A673 (cell line): ENCODE measurements at regions not wholly inside any gene's neighbourhood (a gene's known extent, or its start where the extent isn't known, plus 50 kb on each side); places are given as distances from the start of the nearest gene placed in this dataset.

Experiments
- BruUV-seq: library from RNA; stranded (reverse); fragments of 400-500 nt; replicated peaks from 2 replicates; lab custom pipeline; 2021; lab: Mats Ljungman, UMichigan
- CTCF ChIA-PET: fragments of 300-600 bp; sonication (Branson Sonifier 250); formaldehyde crosslinking; loops from one replicate; lab custom pipeline; 2022; ENCODE audit warnings: antibody characterized with exemption; lab: Charles Lee
- POLR2A ChIA-PET: fragments of 300-600 bp; sonication (Branson Sonifier 250); formaldehyde crosslinking; loops from one replicate; lab custom pipeline; 2022; ENCODE audit warnings: antibody characterized with exemption; ENCODE audit not compliant: low non-redundant PET; lab: Charles Lee
- DNase-seq: peaks from one replicate; pipeline ENCODE4 v3.0.0-alpha.2; 2015; ENCODE audit warnings: low spot score
- H3K27ac ChIP-seq: fragments of 200-600 bp; sonication (generic); 2 replicates; pipeline ENCODE4 v1.5.1; 2016; ENCODE audit warnings: mixed run types, low read depth, mild to moderate bottlenecking, mixed read lengths, antibody characterized with exemption, low read length; ENCODE audit not compliant: poor library complexity, severe bottlenecking
- H3K27me3 ChIP-seq: fragments of 200-600 bp; sonication (generic); replicated peaks from 2 replicates; pipeline ENCODE4 v1.6.1; 2017; ENCODE audit warnings: mixed run types, low read depth, mild to moderate bottlenecking, mixed read lengths, antibody characterized with exemption, low read length; ENCODE audit not compliant: insufficient read depth, poor library complexity
- H3K36me3 ChIP-seq: fragments of 200-600 bp; sonication (generic); 2 replicates; pipeline ENCODE4 v1.6.1; 2016; ENCODE audit warnings: mixed run types, mild to moderate bottlenecking, mixed read lengths, antibody characterized with exemption, low read length; ENCODE audit not compliant: insufficient read depth, poor library complexity, severe bottlenecking
- H3K4me1 ChIP-seq: fragments of 200-600 bp; sonication (generic); 2 replicates; pipeline ENCODE4 v1.6.1; 2017; ENCODE audit warnings: mixed run types, mild to moderate bottlenecking, mixed read lengths, antibody characterized with exemption, low read length; ENCODE audit not compliant: insufficient read depth, poor library complexity, severe bottlenecking
- H3K4me3 ChIP-seq: fragments of 200-600 bp; sonication (generic); 2 replicates; pipeline ENCODE4 v1.5.1; 2016; ENCODE audit warnings: low read depth, mixed run types, mild to moderate bottlenecking, mixed read lengths, low read length; ENCODE audit not compliant: poor library complexity, severe bottlenecking
- H3K9me3 ChIP-seq: fragments of 200-600 bp; sonication (generic); 2 replicates; pipeline ENCODE4 v1.6.1; 2016; ENCODE audit warnings: mixed run types, low read depth, mild to moderate bottlenecking, mixed read lengths, antibody characterized with exemption, low read length; ENCODE audit not compliant: poor library complexity, severe bottlenecking
- EZH2 ChIP-seq: fragments of 200-600 bp; sonication (generic); IDR thresholded peaks from 2 replicates; pipeline ENCODE4 v1.6.1; 2017; ENCODE audit warnings: borderline replicate concordance, low read depth, mild to moderate bottlenecking, mixed read lengths, antibody characterized with exemption, low read length; ENCODE audit not compliant: poor library complexity, severe bottlenecking
- intact Hi-C: fragments of 100-400 bp; cut with micrococcal nuclease; formaldehyde crosslinking; loops from one replicate; pipeline ENCODE4 v1.10.0; 2022; ENCODE audit not compliant: unreplicated experiment
- TF ChIP-seq, protein P1 (sequence below): fragments of 300-800, 200-600 bp; sonication (generic); conservative IDR thresholded peaks from 2 replicates; pipeline ENCODE4 v1.5.1; 2017; ENCODE audit warnings: low read depth, mild to moderate bottlenecking, antibody characterized with exemption, low read length, moderate library complexity, mixed read lengths

DNA sequence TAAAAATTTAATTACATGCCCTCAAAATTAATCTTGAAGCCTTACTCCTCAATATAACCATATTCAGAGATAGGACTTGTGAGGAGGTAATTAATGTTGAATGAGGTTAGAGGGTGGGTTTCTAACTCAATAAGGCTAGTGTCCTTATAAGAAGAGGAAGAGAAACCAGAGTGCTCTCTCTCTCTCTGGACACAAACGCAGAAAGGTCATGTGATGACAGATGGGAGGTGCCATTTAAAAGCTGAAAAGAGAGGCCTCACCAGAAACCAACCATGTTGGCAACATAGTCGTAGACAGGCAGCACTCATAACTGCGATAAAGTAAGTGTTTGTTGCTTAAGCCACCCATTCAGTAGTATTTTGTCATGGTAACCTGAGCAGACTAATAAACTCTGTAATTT lies 378.5 kb upstream of the LMO3 start:
- Histone ChIP-seq H3K4me3 (no peak overlapping the region), H3K4me1 (no peaks in the 10 kb centered on the region), H3K27me3 (no peaks in the 10 kb centered on the region), H3K27ac (no peak overlapping the region), H3K9me3 (no peaks in the 10 kb centered on the region), H3K36me3 (no peaks in the 10 kb centered on the region)
- no peak for DNase-seq
- intact Hi-C loops: no loop called here
- TF ChIP-seq, protein P1, sequence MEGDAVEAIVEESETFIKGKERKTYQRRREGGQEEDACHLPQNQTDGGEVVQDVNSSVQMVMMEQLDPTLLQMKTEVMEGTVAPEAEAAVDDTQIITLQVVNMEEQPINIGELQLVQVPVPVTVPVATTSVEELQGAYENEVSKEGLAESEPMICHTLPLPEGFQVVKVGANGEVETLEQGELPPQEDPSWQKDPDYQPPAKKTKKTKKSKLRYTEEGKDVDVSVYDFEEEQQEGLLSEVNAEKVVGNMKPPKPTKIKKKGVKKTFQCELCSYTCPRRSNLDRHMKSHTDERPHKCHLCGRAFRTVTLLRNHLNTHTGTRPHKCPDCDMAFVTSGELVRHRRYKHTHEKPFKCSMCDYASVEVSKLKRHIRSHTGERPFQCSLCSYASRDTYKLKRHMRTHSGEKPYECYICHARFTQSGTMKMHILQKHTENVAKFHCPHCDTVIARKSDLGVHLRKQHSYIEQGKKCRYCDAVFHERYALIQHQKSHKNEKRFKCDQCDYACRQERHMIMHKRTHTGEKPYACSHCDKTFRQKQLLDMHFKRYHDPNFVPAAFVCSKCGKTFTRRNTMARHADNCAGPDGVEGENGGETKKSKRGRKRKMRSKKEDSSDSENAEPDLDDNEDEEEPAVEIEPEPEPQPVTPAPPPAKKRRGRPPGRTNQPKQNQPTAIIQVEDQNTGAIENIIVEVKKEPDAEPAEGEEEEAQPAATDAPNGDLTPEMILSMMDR: no peak
- no peak for TF ChIP-seq EZH2
- POLR2A ChIA-PET: no interaction called here
- CTCF ChIA-PET: no interaction called here
- no TSS peak for BruUV-seq

DNA sequence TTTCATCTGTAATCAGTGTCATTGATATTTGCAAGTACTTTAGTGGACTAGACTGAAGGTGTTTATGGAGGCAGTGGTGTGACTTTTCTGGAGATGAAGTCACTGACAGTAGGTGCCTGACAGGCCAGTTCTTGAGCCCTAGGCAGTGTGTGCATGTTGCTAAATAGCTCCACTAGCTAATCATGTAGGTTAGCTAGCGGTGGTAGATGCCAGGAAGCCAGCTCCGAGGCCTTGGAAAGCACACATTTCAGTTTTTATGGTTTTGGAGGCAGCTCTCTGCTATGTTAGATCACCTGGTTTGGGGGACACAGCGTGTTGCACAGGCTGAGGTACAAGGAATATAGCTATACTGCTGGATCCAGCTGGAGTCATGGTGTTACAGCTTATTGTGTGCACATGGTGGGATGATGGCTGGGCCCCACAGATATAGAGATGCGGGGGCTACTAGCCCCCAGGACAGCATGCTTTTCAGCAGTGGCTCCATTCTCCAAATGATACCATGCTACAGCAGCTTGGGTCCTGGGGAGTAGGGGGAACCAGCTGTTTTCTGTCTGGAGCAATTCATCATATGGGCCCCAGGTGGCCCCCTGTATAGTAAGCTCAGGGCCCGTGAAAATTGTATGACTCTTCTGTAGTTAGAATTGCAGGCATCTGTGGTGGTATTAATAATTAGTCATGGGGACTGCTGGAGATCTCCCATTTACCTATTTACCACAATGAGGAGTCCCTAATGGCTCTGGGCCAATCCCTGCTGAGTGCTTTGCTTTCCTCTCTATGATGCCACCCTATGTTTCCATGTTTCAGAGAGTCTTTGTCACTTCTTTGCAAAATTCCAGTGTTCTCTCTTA lies 367.2 kb upstream of the LMO3 start:
- CTCF ChIA-PET: no interaction called here

DNA sequence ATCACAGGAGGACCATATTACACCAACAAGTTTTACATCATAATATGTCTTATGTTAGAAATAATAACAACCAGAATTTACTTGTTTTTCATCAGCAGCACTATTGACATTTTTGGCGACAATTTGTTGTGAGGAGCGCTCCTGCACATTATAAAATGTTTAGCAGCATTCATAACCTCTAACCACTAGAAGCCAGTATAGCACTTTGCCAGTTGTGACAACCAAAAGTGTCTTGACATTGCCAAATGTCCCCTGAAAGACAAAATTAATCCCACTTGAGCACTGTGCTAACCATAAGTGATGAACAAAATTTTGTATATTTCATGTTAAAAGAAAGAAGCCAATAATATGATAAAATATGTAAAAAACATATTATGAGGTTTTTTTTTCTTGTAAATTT lies 356.9 kb upstream of the LMO3 start:
- H3K27ac ChIP-seq: no peak overlapping the region
- ChIA-PET POLR2A (no interaction called here), CTCF (no interaction called here)
- TF ChIP-seq, protein P1: peak; percentile 35; the same call in 1 of the 2 replicates
- TF ChIP-seq EZH2: no peak
- H3K36me3 ChIP-seq: no peaks in the 10 kb centered on the region
- no TSS peak for BruUV-seq
- H3K9me3 ChIP-seq: no peaks in the 10 kb centered on the region
- no peak for DNase-seq
- H3K27me3 ChIP-seq: no peaks in the 10 kb centered on the region
- no peak overlapping the region for H3K4me3 ChIP-seq
- H3K4me1 ChIP-seq: no peaks in the 10 kb centered on the region
- intact Hi-C loops: no loop called here

More for the DNA sequence above, 367.2 kb upstream of the LMO3 start:
- peak; percentile 39 for DNase-seq
- POLR2A ChIA-PET: no interaction called here
- Histone ChIP-seq H3K9me3 (no peaks in the 10 kb centered on the region), H3K36me3 (no peaks in the 10 kb centered on the region), H3K4me1 (no peaks in the 10 kb centered on the region), H3K27ac (no peak overlapping the region), H3K27me3 (no peaks in the 10 kb centered on the region), H3K4me3 (no peak overlapping the region)
- TF ChIP-seq EZH2: no peak
- BruUV-seq: no TSS peak
- intact Hi-C loops: no loop called here
